AG10803 (cell line): ENCODE measurements at regions not wholly inside any gene's neighbourhood (a gene's known extent, or its start where the extent isn't known, plus 50 kb on each side); places are given as distances from the start of the nearest gene placed in this dataset.

Experiments used
- DNase-seq: peaks from one replicate; pipeline ENCODE4 v3.0.0; 2010; ENCODE audit warnings: low read depth
- H3K4me3 ChIP-seq: 2 replicates; pipeline ENCODE4 v1.5.1; 2011; ENCODE audit warnings: mild to moderate bottlenecking, low read length, control low read depth
- TF ChIP-seq, protein P1 (sequence below): conservative IDR thresholded peaks from 2 replicates; pipeline ENCODE4 v1.5.1; 2011; ENCODE audit warnings: mild to moderate bottlenecking, low read length, control low read depth, inconsistent platforms

DNA sequence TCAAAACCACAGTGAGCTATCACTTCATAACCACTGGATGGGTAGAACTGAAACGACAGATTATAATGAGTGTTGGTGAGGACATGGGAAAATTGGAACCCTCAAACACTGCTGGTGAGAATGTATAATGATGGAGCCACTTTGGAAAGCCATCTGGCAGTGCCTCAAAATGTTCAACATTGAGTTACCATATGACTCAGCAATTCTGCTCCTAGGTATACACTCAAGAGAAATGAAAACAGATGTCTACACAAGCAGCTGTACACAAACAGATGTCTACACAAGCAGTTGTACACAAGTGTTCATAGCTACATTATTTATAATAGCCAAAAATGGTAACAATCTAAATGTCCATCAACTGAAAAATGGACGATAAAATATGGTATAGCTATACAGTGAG is 143.9 kb downstream of the PDGFRA start:
- no peak for DNase-seq
- no peak overlapping the region for H3K4me3 ChIP-seq
- TF ChIP-seq, protein P1, sequence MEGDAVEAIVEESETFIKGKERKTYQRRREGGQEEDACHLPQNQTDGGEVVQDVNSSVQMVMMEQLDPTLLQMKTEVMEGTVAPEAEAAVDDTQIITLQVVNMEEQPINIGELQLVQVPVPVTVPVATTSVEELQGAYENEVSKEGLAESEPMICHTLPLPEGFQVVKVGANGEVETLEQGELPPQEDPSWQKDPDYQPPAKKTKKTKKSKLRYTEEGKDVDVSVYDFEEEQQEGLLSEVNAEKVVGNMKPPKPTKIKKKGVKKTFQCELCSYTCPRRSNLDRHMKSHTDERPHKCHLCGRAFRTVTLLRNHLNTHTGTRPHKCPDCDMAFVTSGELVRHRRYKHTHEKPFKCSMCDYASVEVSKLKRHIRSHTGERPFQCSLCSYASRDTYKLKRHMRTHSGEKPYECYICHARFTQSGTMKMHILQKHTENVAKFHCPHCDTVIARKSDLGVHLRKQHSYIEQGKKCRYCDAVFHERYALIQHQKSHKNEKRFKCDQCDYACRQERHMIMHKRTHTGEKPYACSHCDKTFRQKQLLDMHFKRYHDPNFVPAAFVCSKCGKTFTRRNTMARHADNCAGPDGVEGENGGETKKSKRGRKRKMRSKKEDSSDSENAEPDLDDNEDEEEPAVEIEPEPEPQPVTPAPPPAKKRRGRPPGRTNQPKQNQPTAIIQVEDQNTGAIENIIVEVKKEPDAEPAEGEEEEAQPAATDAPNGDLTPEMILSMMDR, result no peak

DNA sequence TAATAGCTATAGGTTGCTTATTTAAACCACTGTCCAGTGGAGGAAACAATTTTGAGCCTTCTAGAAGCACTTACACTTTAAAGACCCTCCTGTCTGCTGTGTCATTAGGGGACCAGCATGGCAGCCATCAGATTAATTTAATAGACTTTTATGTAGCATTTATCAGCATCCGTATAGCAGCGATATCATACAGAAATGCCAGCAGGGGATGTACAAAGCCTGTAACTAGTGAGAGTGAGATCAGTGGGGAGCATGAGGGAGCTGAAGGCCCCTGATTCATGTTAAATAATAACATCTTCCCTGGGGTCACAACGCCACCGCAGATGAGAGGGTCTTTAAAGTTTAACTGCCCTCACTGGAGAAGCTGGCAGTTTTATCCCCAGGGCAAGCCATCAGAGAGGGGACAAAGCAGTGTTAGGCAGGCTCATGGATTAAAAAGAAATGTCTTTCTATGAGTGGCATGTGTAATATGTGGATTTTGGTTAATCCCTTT is 144.7 kb downstream of the PDGFRA start:
- TF ChIP-seq, protein P1, result no peak
- DNase-seq, result no peak
- no peak overlapping the region for H3K4me3 ChIP-seq

DNA sequence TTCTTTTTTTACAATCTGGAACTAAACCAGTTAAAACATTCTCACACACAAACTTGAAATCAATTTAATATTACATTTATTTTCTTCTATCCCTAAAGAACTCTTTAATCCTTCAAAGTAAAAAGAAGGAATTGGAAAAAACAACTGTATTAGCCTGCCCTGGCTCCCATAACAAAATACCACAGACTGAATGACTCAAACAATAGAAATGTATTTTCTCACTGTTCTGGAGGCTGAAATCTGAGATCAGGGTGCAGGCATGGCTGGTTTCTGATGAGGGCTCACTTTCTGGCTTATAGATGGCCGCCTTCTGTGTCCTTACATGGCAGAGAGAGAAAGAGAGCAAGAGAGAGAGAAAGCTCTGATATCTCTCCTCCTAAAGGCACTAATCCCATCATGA is 149.4 kb downstream of the PDGFRA start:
- DNase-seq, result no peak
- TF ChIP-seq, protein P1, result no peak
- no peak overlapping the region for H3K4me3 ChIP-seq

DNA sequence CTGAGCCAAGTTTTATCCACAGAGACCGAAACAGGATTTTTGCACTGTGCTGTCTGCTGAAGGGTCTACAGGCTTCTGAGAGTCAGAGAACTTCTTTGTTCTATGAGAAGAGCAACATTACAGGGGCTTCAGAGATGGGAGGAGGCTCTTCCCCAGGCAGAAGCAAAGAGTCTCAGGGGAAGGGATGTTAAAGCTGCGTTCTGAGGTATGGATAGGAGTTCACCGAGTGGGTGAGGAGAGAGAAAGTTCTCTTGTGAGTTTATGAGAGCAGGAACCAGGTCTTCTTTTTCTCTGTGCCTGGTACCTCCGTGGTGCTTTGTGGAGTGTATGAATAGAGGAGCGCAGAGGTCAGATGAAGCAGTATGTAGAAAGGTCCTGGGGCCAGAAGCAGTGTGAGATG is 155.1 kb downstream of the PDGFRA start:
- no peak for DNase-seq
- no peak overlapping the region for H3K4me3 ChIP-seq
- TF ChIP-seq, protein P1, result no peak

DNA sequence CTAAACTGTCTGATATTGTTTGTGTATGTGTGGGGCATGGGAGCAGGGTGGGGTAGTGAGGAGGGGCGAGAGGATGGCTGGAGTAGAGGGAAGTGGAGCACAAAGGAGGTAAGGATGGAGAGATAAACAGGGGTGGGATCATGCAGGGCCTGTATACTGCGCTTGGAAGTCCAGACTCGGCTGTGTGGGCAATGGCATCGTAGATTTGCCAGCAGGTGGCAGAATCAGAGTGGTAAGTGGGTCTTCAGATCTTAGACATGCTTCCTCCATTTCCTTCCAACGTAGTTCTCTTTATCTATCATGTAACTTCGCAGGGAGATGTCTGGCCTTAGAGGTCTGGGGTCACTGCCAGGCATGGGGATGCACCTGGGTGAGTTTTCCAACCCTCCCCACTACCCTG is 155.5 kb downstream of the PDGFRA start:
- peak; percentile 66 for DNase-seq
- TF ChIP-seq, protein P1, result peak; percentile 75
- no peak overlapping the region for H3K4me3 ChIP-seq

DNA sequence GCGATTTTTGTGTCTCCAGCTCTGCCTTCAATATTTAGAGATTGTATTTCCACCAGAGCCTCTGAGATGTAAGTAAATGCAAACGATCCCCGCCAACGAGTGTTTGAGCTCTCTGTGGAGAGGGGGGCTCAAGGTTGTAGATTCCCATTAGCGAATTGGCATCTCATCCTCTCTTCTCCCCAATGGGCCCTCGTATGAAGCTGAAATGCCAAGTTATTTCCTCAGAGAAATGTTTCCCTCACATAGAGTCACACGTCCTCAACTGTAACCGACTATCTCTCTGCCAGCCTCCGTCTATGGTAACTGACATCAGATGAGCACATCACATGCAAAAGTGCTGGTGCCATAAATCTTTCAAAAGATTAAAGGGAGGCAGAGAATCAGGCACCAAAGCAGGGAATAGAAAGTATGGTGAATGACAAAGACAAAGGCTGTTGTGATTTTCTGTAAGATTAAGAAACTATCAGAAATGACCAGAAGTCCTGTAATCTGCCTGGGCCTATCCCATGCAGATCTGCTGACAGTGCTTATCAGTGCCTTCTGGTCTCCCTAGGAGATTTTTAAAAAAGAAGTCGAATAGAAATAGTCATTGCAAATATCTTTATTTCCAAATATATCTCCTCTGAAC is 157.1 kb downstream of the PDGFRA start:
- no peak for DNase-seq
- no peak overlapping the region for H3K4me3 ChIP-seq
- TF ChIP-seq, protein P1, result no peak

DNA sequence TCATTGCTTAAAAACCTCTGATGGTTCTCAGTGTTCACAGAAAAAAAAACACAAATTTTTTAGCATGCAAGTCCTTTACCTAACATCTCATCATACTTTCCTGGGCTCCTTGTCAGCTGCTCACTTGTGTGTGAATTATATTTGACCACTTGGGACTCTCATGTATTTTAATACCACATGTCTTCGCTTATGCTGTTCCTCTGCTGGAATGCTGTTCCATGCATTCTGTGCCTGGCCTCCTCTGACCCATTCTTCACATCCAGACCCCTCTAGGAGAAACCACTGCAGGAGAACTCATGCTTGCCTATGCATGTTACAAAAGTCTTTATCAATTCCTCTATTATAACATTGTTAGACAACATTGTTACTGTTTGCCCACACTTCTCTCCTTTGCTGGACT is 157.6 kb downstream of the PDGFRA start:
- DNase-seq, result no peak
- H3K4me3 ChIP-seq, result no peak overlapping the region
- TF ChIP-seq, protein P1, result no peak
